Activated CD8-positive, alpha-beta T cell treated with anti-CD3 and anti-CD28 coated beads, Interleukin-2, amount 10 ng/mL, durations not matched to agents 7 days and 5 days (primary cell): ENCODE measurements at regions not wholly inside any gene's neighbourhood (a gene's known extent, or its start where the extent isn't known, plus 50 kb on each side); places are given as distances from the start of the nearest gene placed in this dataset.

ENCODE experiments used
- ATAC-seq: fragments of 150-1000 bp; cut with Tn5 transposase; one replicate; pipeline ENCODE4 v1.10.0; 2021; ENCODE audit warnings: moderate library complexity
- CTCF ChIA-PET: fragments of 350-600 bp; sonication (Branson Sonifier 250); formaldehyde crosslinking; loops from one replicate; lab custom pipeline; 2021; ENCODE audit warnings: antibody characterized with exemption; lab: Charles Lee
- POLR2A ChIA-PET: fragments of 350-600 bp; sonication (Branson Sonifier 250); formaldehyde crosslinking; loops from one replicate; lab custom pipeline; 2021; ENCODE audit warnings: antibody characterized with exemption; lab: Charles Lee
- DNase-seq: peaks from one replicate; pipeline ENCODE4 v3.0.0-alpha.2; 2020
- H3K27ac Mint-ChIP-seq: one replicate; pipeline ENCODE4 v1.8.0; 2021; ENCODE audit warnings: mild to moderate bottlenecking, mixed read lengths
- H3K27me3 Mint-ChIP-seq: one replicate; pipeline ENCODE4 v1.8.0; 2021; ENCODE audit warnings: low read depth, mixed read lengths
- H3K36me3 Mint-ChIP-seq: one replicate; pipeline ENCODE4 v1.8.0; 2021; ENCODE audit warnings: low read depth, mixed read lengths
- H3K4me1 Mint-ChIP-seq: one replicate; pipeline ENCODE4 v1.8.0; 2021; ENCODE audit warnings: low read depth, mixed read lengths
- H3K4me3 Mint-ChIP-seq: one replicate; pipeline ENCODE4 v1.8.0; 2021; ENCODE audit warnings: mild to moderate bottlenecking, mixed read lengths
- H3K9me3 Mint-ChIP-seq: one replicate; pipeline ENCODE4 v1.8.0; 2022; ENCODE audit warnings: mixed read lengths; ENCODE audit not compliant: insufficient read depth

GRCh38 chr4:104815665-104816064, 321.0 kb upstream of the CXXC4 start:
- Mint-ChIP-seq H3K36me3 (no peaks in the 10 kb centered on the region), H3K9me3 (no peaks in the 10 kb centered on the region), H3K27me3 (peaks cover 2% of the 10 kb centered on the region), H3K27ac (no peak overlapping the region), H3K4me1 (no peaks in the 10 kb centered on the region), H3K4me3 (no peak overlapping the region)
- ATAC-seq (no peak), DNase-seq (no peak)
- CTCF ChIA-PET, result no interaction called here
- POLR2A ChIA-PET, result no interaction called here

GRCh38 chr4:104818579-104818978, 323.9 kb upstream of the CXXC4 start:
- Mint-ChIP-seq H3K27ac (no peak overlapping the region), H3K9me3 (no peaks in the 10 kb centered on the region), H3K27me3 (peaks cover 2% of the 10 kb centered on the region), H3K4me3 (no peak overlapping the region), H3K4me1 (no peaks in the 10 kb centered on the region), H3K36me3 (no peaks in the 10 kb centered on the region)
- POLR2A ChIA-PET, result no interaction called here
- DNase-seq (no peak), ATAC-seq (no peak)
- CTCF ChIA-PET, result no interaction called here

GRCh38 chr4:104826171-104826570, 320.5 kb upstream of the TET2 start:
- H3K27ac Mint-ChIP-seq, result no peak overlapping the region
- H3K27me3 Mint-ChIP-seq, result no peaks in the 10 kb centered on the region
- DNase-seq, result no peak
- H3K9me3 Mint-ChIP-seq, result no peaks in the 10 kb centered on the region
- CTCF ChIA-PET, result no interaction called here
- ATAC-seq, result no peak
- POLR2A ChIA-PET, result no interaction called here
- no peaks in the 10 kb centered on the region for H3K36me3 Mint-ChIP-seq
- no peak overlapping the region for H3K4me3 Mint-ChIP-seq
- no peaks in the 10 kb centered on the region for H3K4me1 Mint-ChIP-seq

GRCh38 chr4:104829761-104830160, 316.9 kb upstream of the TET2 start:
- ATAC-seq, result no peak
- Mint-ChIP-seq H3K9me3 (no peaks in the 10 kb centered on the region), H3K4me3 (no peak overlapping the region), H3K4me1 (no peaks in the 10 kb centered on the region), H3K27me3 (no peaks in the 10 kb centered on the region), H3K36me3 (no peaks in the 10 kb centered on the region), H3K27ac (no peak overlapping the region)
- CTCF ChIA-PET, result no interaction called here
- DNase-seq, result no peak
- POLR2A ChIA-PET, result no interaction called here

GRCh38 chr4:104848597-104849225, 298.0 kb upstream of the TET2 start:
- DNase-seq (no peak), ATAC-seq (no peak)
- ChIA-PET CTCF (interaction anchor here (0.9 to 1.4 kb wide), 2 partner anchors 12 to 14 kb away, joined by 3 read pairs; no protein-coding TSS in a partner anchor), POLR2A (no interaction called here)
- H3K4me1 Mint-ChIP-seq, result no peaks in the 10 kb centered on the region
- no peaks in the 10 kb centered on the region for H3K36me3 Mint-ChIP-seq
- H3K4me3 Mint-ChIP-seq, result no peak overlapping the region
- H3K27ac Mint-ChIP-seq, result no peak overlapping the region
- H3K27me3 Mint-ChIP-seq, result peaks cover 2% of the 10 kb centered on the region
- H3K9me3 Mint-ChIP-seq, result no peaks in the 10 kb centered on the region

GRCh38 chr4:104859601-104860237, 287.0 kb upstream of the TET2 start:
- DNase-seq, result no peak
- H3K4me1 Mint-ChIP-seq, result no peaks in the 10 kb centered on the region
- H3K27ac Mint-ChIP-seq, result no peak overlapping the region
- CTCF ChIA-PET, result interaction anchor here (0.6 to 3.0 kb wide), 13 partner anchors 8 to 623 kb away, joined by 3 to 16 read pairs (median 4); no protein-coding TSS in a partner anchor
- POLR2A ChIA-PET, result no interaction called here
- H3K36me3 Mint-ChIP-seq, result no peaks in the 10 kb centered on the region
- H3K9me3 Mint-ChIP-seq, result no peaks in the 10 kb centered on the region
- H3K27me3 Mint-ChIP-seq, result peaks cover 17% of the 10 kb centered on the region
- no peak for ATAC-seq
- H3K4me3 Mint-ChIP-seq, result no peak overlapping the region

GRCh38 chr4:104860238-104861123, 286.2 kb upstream of the TET2 start:
- H3K4me1 Mint-ChIP-seq, result no peaks in the 10 kb centered on the region

GRCh38 chr4:104866809-104867208, 279.9 kb upstream of the TET2 start:
- DNase-seq (no peak), ATAC-seq (no peak)
- H3K9me3 Mint-ChIP-seq, result no peaks in the 10 kb centered on the region
- ChIA-PET CTCF (no interaction called here), POLR2A (no interaction called here)
- no peaks in the 10 kb centered on the region for H3K4me1 Mint-ChIP-seq
- H3K27ac Mint-ChIP-seq, result no peak overlapping the region
- no peak overlapping the region for H3K4me3 Mint-ChIP-seq
- H3K27me3 Mint-ChIP-seq, result peaks cover 4% of the 10 kb centered on the region
- H3K36me3 Mint-ChIP-seq, result no peaks in the 10 kb centered on the region

More at GRCh38 chr4:104860238-104861123, 286.2 kb upstream of the TET2 start:
- CTCF ChIA-PET, result interaction anchor here (0.6 to 3.0 kb wide), 23 partner anchors 8 to 846 kb away, joined by 3 to 16 read pairs (median 4); no protein-coding TSS in a partner anchor
- Mint-ChIP-seq H3K27ac (no peak overlapping the region), H3K27me3 (peaks cover 17% of the 10 kb centered on the region), H3K4me3 (no peak overlapping the region), H3K36me3 (no peaks in the 10 kb centered on the region), H3K9me3 (no peaks in the 10 kb centered on the region)
- DNase-seq, result peak; percentile 76
- POLR2A ChIA-PET, result no interaction called here
- ATAC-seq, result peak; percentile 65

- H3K4me3 Mint-ChIP-seq, result no peak overlapping the region
- no peaks in the 10 kb centered on the region for H3K9me3 Mint-ChIP-seq
- no peak for DNase-seq
- POLR2A ChIA-PET, result no interaction called here
- no peaks in the 10 kb centered on the region for H3K4me1 Mint-ChIP-seq
- H3K27ac Mint-ChIP-seq, result no peak overlapping the region
- ATAC-seq, result no peak
- peaks cover 6% of the 10 kb centered on the region for H3K27me3 Mint-ChIP-seq
- CTCF ChIA-PET, result interaction anchor here (0.7 kb wide), 1 partner anchor 9 kb away, joined by 3 read pairs; no protein-coding TSS in a partner anchor
- no peaks in the 10 kb centered on the region for H3K36me3 Mint-ChIP-seq
Observed at GRCh38 chr4:104868533-104868932, 278.1 kb upstream of the TET2 start.

GRCh38 chr4:104868958-104869357, 277.7 kb upstream of the TET2 start:
- Mint-ChIP-seq H3K4me1 (no peaks in the 10 kb centered on the region), H3K27me3 (peaks cover 6% of the 10 kb centered on the region), H3K9me3 (no peaks in the 10 kb centered on the region), H3K36me3 (no peaks in the 10 kb centered on the region), H3K4me3 (no peak overlapping the region), H3K27ac (no peak overlapping the region)
- DNase-seq (no peak), ATAC-seq (no peak)
- ChIA-PET CTCF (interaction anchor here (3.7 kb wide), 1 partner anchor 8 kb away, joined by 16 read pairs; no protein-coding TSS in a partner anchor), POLR2A (no interaction called here)

GRCh38 chr4:104869831-104870230, 276.8 kb upstream of the TET2 start:
- H3K4me1 Mint-ChIP-seq, result no peaks in the 10 kb centered on the region
- no peak for ATAC-seq
- no peak overlapping the region for H3K27ac Mint-ChIP-seq
- ChIA-PET CTCF (interaction anchor here (3.7 kb wide), 1 partner anchor 9 kb away, joined by 16 read pairs; no protein-coding TSS in a partner anchor), POLR2A (no interaction called here)
- no peaks in the 10 kb centered on the region for H3K36me3 Mint-ChIP-seq
- H3K9me3 Mint-ChIP-seq, result no peaks in the 10 kb centered on the region
- H3K27me3 Mint-ChIP-seq, result peaks cover 6% of the 10 kb centered on the region
- no peak overlapping the region for H3K4me3 Mint-ChIP-seq
- no peak for DNase-seq
